ENCODE measurements at regions not wholly inside any gene's neighbourhood (a gene's known extent, or its start where the extent isn't known, plus 50 kb on each side); places are given as distances from the start of the nearest gene placed in this dataset.

DNA sequence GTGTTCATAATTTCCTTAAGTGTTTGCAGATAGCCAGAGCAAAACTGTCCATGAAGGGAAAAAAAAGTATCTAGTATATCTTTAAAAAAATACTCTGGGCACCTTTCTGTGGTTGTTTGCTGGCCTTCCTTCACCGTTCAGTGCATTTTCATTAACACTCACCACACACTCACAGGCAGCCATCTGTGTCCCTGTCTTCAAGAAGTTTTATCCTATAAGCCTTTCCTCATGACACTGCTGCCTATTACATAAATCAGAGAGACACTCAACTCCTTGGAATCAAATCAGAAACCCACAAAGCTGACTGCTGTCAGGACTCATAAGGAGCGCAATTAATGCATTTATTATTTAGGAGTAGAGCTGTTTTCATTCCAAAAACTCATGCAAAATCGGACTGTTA, 1720.2 kb downstream of the PCDH7 start:
- Histone ChIP-seq H3K27me3 (no peaks in the 10 kb centered on the region), H3K4me3 (no peak overlapping the region), H3K4me1 (no peaks in the 10 kb centered on the region), H3K9me3 (no peaks in the 10 kb centered on the region), H3K36me3 (no peaks in the 10 kb centered on the region), H3K27ac (no peak overlapping the region)
- 67 to 68% methylated on average over 3 of the region's 3 CpGs for WGBS, 2 donors
- DNase-seq, result no peak
- ATAC-seq (ENCODE audit: low FRiP score in 2 of 2), result no peak
- TF ChIP-seq EP300 (IDR thresholded peaks at IDR 0.05) (no peak), POLR2A (IDR thresholded peaks at IDR 0.05) (no peak), POLR2AphosphoS5 (IDR thresholded peaks at IDR 0.05) (no peak)
- TF ChIP-seq, protein P1, sequence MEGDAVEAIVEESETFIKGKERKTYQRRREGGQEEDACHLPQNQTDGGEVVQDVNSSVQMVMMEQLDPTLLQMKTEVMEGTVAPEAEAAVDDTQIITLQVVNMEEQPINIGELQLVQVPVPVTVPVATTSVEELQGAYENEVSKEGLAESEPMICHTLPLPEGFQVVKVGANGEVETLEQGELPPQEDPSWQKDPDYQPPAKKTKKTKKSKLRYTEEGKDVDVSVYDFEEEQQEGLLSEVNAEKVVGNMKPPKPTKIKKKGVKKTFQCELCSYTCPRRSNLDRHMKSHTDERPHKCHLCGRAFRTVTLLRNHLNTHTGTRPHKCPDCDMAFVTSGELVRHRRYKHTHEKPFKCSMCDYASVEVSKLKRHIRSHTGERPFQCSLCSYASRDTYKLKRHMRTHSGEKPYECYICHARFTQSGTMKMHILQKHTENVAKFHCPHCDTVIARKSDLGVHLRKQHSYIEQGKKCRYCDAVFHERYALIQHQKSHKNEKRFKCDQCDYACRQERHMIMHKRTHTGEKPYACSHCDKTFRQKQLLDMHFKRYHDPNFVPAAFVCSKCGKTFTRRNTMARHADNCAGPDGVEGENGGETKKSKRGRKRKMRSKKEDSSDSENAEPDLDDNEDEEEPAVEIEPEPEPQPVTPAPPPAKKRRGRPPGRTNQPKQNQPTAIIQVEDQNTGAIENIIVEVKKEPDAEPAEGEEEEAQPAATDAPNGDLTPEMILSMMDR (IDR thresholded peaks at IDR 0.05), result no peak

DNA sequence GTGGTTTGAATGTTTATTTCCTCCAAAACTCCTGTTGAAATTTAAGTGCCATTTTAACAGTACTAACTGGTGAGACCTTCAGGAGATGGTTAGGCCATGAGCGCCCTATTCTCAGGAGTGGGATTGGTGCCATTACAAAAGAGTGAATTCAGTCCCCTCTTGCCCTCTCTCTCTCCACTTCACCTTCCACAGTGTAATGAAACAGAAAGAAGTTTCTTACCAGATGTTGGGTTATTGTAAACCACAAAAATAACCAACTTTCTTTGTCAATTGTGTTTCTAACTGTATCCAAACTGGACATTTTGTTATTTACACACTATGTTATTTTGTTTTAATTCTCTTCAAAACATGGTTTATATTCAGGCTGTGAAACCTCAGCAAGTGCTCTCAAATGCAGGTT, 1734.3 kb downstream of the PCDH7 start:
- WGBS, 2 donors, result 82 to 83% methylated on average over 1 of the region's 1 CpG
- TF ChIP-seq, protein P1 (IDR thresholded peaks at IDR 0.05), result no peak
- TF ChIP-seq EP300 (IDR thresholded peaks at IDR 0.05), result no peak
- no peak for TF ChIP-seq POLR2A (IDR thresholded peaks at IDR 0.05)
- no peak for TF ChIP-seq POLR2AphosphoS5 (IDR thresholded peaks at IDR 0.05)
- H3K27me3 ChIP-seq, result no peaks in the 10 kb centered on the region
- no peak for ATAC-seq (ENCODE audit: low FRiP score in 2 of 2)
- no peak for DNase-seq
- no peaks in the 10 kb centered on the region for H3K36me3 ChIP-seq
- no peaks in the 10 kb centered on the region for H3K4me1 ChIP-seq
- H3K4me3 ChIP-seq, result no peak overlapping the region
- no peak overlapping the region for H3K27ac ChIP-seq
- H3K9me3 ChIP-seq, result no peaks in the 10 kb centered on the region

DNA sequence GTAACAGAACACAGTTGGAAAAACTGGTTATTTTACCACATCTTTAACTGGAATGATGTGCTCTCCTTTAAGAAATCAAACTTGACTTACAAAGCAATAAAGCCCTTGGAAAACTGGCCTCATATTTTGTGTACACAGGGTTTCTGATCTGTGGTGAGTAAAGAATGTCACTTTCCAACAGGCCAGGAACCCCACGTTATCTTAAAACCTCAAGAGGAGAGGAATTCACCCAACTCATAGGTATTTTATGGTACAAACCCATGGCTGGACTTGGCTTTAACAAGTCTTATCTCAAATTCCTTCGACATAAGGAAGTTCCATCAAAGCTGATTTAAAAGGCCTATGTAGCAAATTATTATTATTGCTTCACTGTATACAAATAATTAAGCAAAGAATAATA, 1735.1 kb downstream of the PCDH7 start:
- Histone ChIP-seq H3K27me3 (no peaks in the 10 kb centered on the region), H3K36me3 (no peaks in the 10 kb centered on the region), H3K4me1 (no peaks in the 10 kb centered on the region), H3K4me3 (no peak overlapping the region), H3K27ac (no peak overlapping the region), H3K9me3 (no peaks in the 10 kb centered on the region)
- ATAC-seq (ENCODE audit: low FRiP score in 2 of 2), result no peak
- no peak for DNase-seq
- TF ChIP-seq POLR2A (IDR thresholded peaks at IDR 0.05) (no peak), EP300 (IDR thresholded peaks at IDR 0.05) (no peak), POLR2AphosphoS5 (IDR thresholded peaks at IDR 0.05) (no peak)
- TF ChIP-seq, protein P1 (IDR thresholded peaks at IDR 0.05), result no peak
- 56 to 75% methylated on average over 2 of the region's 2 CpGs for WGBS, 2 donors

DNA sequence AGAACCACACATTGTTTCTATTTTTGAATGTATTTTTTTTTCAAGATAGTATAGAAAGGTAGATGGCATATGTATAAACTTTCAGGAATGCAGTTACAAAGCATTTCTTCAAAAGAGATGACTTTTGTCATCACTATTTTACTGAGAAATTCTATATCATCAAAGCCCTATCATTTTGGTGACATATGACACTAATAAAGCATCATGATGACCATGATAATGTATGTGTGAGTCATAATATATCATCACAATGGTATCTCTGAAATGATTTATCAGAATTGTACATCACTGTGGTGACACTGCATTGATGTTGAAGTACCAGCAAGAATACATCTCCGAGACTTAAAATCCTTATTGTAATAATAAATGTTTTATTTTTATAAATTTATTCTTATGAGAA, 1740.8 kb downstream of the PCDH7 start:
- no peak overlapping the region for H3K27ac ChIP-seq
- ATAC-seq (ENCODE audit: low FRiP score in 2 of 2) (no peak), DNase-seq (no peak)
- H3K27me3 ChIP-seq, result no peaks in the 10 kb centered on the region
- TF ChIP-seq, protein P1 (IDR thresholded peaks at IDR 0.05), result no peak
- no peak for TF ChIP-seq POLR2A (IDR thresholded peaks at IDR 0.05)
- TF ChIP-seq POLR2AphosphoS5 (IDR thresholded peaks at IDR 0.05), result no peak
- no peak for TF ChIP-seq EP300 (IDR thresholded peaks at IDR 0.05)
- 83 to 86% methylated on average over 1 of the region's 1 CpG for WGBS, 2 donors
- no peak overlapping the region for H3K4me3 ChIP-seq
- no peaks in the 10 kb centered on the region for H3K9me3 ChIP-seq
- H3K36me3 ChIP-seq, result no peaks in the 10 kb centered on the region
- H3K4me1 ChIP-seq, result no peaks in the 10 kb centered on the region

DNA sequence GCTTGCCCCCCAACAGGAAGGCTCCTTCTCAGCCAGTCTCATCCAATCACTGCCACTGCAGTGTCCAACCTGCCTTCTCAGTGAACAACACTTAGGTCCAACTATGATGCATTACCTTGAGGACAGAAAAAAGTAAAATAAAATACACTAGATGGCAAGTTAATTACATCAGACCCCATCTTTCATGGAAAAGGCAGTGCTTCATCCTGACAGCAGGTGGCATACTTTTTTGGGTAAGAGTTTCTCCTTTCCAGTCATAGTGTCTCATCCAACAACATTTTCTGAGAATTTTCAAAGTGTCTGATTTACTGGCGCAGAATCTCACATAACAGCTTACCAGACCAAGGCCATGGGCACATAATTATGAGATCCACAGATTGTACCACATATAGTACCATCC, 1742.8 kb downstream of the PCDH7 start:
- Histone ChIP-seq H3K27ac (no peak overlapping the region), H3K27me3 (no peaks in the 10 kb centered on the region), H3K4me1 (no peaks in the 10 kb centered on the region), H3K4me3 (no peak overlapping the region), H3K36me3 (no peaks in the 10 kb centered on the region), H3K9me3 (no peaks in the 10 kb centered on the region)
- DNase-seq (no peak), ATAC-seq (ENCODE audit: low FRiP score in 2 of 2) (no peak)
- 83 to 94% methylated on average over 1 of the region's 1 CpG for WGBS, 2 donors
- no peak for TF ChIP-seq EP300 (IDR thresholded peaks at IDR 0.05)
- no peak for TF ChIP-seq POLR2A (IDR thresholded peaks at IDR 0.05)
- TF ChIP-seq, protein P1 (IDR thresholded peaks at IDR 0.05), result peak; percentile 21 to 39 (median 24)
- no peak for TF ChIP-seq POLR2AphosphoS5 (IDR thresholded peaks at IDR 0.05)
